Fibroblast of the aortic adventitia (primary cell): ENCODE measurements at regions not wholly inside any gene's neighbourhood (a gene's known extent, or its start where the extent isn't known, plus 50 kb on each side); places are given as distances from the start of the nearest gene placed in this dataset.
"Not testable (repeated sequence)": the region's sequence is repeated elsewhere in the genome, so short reads cannot be mapped to it uniquely, and the experiment has no call there.

Experiments used
- DNase-seq: peaks from one replicate; pipeline ENCODE4 v3.0.0-alpha.2; 2010; ENCODE audit warnings: low read depth
- H3K4me3 ChIP-seq: 2 replicates; pipeline ENCODE4 v1.5.1; 2011; ENCODE audit warnings: low read depth, mild to moderate bottlenecking, control low read depth, low read length, moderate library complexity
- TF ChIP-seq, protein P1 (sequence below): IDR thresholded peaks from 2 replicates; pipeline ENCODE4 v1.5.1; 2011; ENCODE audit warnings: mild to moderate bottlenecking, low read length, control low read depth, inconsistent platforms; ENCODE audit not compliant: insufficient read depth

DNA sequence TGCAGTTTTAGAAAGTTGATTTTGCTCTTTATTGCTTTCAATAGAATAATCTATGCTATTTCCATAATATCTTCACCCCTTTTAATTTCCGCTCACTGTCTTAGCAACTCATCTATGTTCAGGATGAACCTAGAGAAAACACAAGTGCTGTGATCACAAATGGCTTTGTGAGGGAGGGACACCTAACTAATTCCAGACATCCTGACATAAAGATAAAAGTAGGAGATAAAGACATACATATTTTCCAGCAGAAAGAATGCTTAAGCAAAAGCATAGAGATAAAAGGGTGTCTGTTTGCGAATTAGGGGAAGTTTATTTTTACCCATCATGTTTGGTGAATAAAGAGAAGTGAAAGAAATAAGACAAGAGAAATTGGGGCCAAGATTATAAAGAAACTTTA is 254.2 kb downstream of the KCNJ2 start:
- no peak for DNase-seq
- no peak overlapping the region for H3K4me3 ChIP-seq
- TF ChIP-seq, protein P1, sequence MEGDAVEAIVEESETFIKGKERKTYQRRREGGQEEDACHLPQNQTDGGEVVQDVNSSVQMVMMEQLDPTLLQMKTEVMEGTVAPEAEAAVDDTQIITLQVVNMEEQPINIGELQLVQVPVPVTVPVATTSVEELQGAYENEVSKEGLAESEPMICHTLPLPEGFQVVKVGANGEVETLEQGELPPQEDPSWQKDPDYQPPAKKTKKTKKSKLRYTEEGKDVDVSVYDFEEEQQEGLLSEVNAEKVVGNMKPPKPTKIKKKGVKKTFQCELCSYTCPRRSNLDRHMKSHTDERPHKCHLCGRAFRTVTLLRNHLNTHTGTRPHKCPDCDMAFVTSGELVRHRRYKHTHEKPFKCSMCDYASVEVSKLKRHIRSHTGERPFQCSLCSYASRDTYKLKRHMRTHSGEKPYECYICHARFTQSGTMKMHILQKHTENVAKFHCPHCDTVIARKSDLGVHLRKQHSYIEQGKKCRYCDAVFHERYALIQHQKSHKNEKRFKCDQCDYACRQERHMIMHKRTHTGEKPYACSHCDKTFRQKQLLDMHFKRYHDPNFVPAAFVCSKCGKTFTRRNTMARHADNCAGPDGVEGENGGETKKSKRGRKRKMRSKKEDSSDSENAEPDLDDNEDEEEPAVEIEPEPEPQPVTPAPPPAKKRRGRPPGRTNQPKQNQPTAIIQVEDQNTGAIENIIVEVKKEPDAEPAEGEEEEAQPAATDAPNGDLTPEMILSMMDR, result no peak

GRCh38 chr17:70426752-70427151 is 257.4 kb downstream of the KCNJ2 start:
- no peak overlapping the region for H3K4me3 ChIP-seq
- DNase-seq, result no peak
- TF ChIP-seq, protein P1, result no peak

- DNase-seq, result no peak
- TF ChIP-seq, protein P1, result no peak
- H3K4me3 ChIP-seq, result no peak overlapping the region
These were observed 265.5 kb downstream of the KCNJ2 start for GRCh38 chr17:70434536-70435490.

DNA sequence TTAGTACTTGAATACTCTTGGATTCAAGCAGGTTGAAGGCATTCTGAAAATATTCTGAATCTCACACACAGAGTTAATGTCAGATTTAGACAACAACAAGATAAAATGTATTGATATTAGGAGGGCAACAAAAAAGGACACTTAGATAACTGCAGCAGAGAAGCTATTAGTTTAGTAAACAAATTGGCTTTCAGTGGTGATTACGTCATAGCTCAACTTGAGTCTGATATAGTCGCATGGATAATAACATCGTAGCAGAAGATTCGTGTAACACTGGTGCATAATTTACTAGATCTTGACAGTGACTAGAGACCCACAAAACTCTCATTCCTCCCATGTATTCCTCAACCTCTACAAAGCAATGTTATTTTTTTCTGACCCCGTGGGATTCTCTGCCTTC is 268.3 kb downstream of the KCNJ2 start:
- H3K4me3 ChIP-seq, result no peak overlapping the region
- TF ChIP-seq, protein P1, result no peak
- no peak for DNase-seq

DNA sequence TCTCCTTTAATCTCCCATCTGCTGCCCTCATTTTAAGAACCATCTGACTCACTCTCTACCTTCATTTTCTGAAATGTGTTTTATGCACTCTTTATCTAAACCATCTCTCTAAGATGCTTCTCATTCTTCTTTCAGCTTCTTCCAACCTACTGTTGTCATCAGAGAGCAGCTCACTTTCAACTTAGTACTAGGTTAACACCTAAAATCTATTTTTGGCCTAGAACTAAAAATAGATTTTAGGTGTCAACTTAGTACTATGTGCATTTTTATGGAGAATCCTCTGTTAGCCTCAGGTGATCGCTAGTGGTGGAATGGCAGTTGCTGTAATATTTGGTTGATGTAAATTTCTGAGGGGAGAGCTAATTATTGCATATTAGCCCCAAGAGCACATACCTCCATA is 277.1 kb downstream of the KCNJ2 start:
- TF ChIP-seq, protein P1, result no peak
- H3K4me3 ChIP-seq, result no peak overlapping the region
- DNase-seq, result no peak

DNA sequence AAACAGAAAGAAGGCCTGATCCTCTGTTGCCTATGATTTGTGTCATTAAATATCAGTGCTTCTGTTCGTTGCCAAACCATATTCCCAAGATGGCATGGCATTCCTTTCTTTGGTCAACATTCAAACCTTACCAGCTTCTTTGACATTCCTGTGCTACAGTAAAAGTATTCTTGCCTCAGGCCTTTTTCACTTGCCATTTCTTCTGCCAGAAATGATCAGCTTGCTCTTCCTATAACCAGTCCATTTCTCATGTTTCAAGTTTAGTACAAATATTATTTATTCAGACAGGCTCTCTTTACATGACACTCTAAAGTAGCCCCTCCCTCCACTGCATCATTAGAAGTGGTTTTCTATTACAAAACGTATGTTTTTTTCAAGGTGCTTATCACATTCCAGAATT is 278.3 kb downstream of the KCNJ2 start:
- no peak for DNase-seq

DNA sequence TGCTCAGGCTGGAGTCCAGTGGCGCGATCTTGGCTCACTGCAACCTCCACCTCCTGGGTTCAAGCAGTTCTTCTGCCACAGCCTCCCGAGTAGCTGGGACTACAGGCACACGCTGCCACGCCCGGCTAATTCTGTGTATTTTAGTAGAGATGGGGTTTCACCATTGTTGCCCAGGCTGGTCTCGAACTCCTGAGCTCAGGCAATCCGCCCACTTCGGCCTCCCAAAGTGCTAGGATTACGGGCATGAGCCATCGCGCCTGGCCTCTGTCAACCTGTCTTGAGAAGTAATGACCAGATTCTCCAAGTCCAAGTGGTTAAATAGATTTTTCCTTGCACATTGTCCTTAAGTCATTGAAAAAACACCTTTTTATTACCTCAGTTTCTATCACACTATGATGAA is 283.7 kb downstream of the KCNJ2 start:
- H3K4me3 ChIP-seq, result not testable (repeated sequence)

More for the DNA sequence above, 278.3 kb downstream of the KCNJ2 start:
- H3K4me3 ChIP-seq, result no peak overlapping the region
- TF ChIP-seq, protein P1, result no peak

More for the DNA sequence above, 283.7 kb downstream of the KCNJ2 start:
- DNase-seq, result not testable (repeated sequence)
